ENCODE measurements at regions not wholly inside any gene's neighbourhood (a gene's known extent, or its start where the extent isn't known, plus 50 kb on each side); places are given as distances from the start of the nearest gene placed in this dataset.
"Not testable (repeated sequence)": the region's sequence is repeated elsewhere in the genome, so short reads cannot be mapped to it uniquely, and the experiment has no call there.

DNA sequence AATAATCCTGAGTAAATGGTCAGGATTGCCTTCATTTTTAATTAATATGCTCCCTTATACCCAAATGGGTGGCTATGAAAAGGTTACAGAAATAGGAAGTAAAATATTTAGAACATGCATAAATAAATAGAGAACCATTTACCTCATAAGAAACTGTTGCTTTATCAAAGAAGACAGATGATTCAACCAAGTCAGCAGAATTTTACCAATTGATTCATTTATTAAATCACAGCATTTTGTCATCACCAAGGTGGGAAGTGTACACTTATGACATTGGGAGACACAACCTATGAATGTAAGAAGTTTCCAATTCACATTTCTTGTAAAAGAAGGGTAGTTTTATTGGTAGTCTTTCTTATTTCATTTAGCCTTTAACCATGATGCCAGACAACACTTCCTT is 870.3 kb upstream of the CHORDC1 start:
- no peak for DNase-seq (ENCODE audit: low read depth, low spot score)
- in situ Hi-C loops (cut with HindIII; ENCODE audit: low pct_unique_long_range_greater_than_20kb, low sequenced_read_pairs): no loop called here

DNA sequence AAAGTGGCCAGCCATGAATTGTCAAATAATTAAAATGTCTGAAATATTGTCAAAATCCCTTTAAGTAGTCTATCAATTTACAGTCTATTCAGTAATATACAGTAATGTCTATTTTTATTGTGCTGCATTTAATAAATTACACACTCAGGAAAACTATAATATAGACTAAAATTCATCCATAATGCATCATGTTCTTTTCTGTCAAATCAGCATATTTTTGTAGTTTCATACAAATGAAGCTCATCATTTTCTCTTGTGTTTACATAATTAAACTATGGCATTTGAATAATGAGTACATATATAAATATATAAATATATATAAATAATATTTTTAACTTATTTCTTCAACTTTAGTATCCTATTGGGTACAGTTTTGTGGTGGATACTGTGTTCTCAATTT is 868.7 kb upstream of the CHORDC1 start:
- in situ Hi-C loops (cut with HindIII; ENCODE audit: low pct_unique_long_range_greater_than_20kb, low sequenced_read_pairs): no loop called here
- no peak for DNase-seq (ENCODE audit: low read depth, low spot score)

DNA sequence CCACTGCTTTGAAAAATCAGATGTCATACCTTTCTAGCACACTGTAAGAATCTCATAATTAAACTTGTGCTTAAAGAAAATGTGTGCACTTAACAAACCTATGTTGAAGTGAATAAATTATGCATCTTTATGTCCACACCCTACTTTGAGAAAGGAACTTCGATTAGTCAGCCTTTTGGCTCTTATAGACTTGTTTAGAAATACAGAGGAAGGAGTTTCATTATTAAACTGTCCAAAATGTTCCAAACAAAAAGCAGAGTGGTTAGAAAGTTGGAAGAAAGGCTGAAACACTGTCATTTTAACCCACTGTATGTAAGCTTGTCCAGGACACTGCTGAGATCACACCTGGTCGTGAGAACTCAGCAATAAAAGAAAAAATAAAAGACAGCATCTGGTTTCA is 863.2 kb upstream of the CHORDC1 start:
- DNase-seq (ENCODE audit: low read depth, low spot score): no peak
- in situ Hi-C loops (cut with HindIII; ENCODE audit: low pct_unique_long_range_greater_than_20kb, low sequenced_read_pairs): no loop called here

DNA sequence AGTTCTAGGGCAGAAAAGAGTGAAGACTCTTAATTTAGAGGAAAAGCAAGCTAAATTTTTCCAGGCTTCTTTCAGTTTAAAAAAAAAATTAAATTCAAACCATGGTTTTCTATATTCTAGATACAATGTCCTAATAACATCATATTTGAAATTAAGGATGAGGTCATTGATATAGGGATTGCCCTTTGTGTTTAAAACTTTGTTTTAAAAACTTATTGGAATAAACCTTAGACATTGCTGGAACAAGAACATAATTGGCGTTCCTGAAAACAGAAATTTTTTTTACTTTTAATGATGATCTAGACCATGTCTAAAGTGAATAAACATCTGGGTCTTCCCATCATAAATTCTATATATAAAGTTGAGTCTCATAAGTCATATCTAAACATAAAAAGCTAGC is 859.4 kb upstream of the CHORDC1 start:
- no peak for DNase-seq (ENCODE audit: low read depth, low spot score)
- in situ Hi-C loops (cut with HindIII; ENCODE audit: low pct_unique_long_range_greater_than_20kb, low sequenced_read_pairs): no loop called here

DNA sequence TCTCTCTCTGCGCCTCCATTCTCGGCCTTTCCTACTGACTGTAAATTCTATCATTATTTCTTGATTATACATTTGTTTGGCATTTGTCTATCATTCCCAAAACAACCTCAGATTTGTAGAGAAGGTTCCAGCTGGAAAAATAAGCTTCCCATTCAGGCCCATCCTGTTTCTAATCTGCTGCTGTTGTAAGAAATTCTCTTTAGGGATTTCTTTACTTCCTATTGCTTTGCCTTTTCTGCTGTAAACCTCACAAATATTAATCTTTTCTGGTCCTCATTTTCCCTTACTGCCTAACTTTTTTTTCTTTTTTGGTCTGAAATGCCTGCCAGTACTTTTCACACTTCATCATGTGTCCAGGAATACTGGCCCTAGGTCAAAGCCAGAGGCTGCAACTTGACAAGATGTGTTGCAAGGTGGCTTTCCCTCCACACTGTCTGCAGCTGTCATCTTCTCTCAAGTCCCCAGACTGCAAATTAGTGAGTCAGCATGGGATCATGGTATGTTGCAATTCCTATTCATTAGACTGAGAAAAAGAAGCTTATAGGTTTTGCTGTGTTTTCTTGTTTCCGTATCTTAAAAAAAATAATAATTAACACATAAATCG is 858.7 kb upstream of the CHORDC1 start:
- in situ Hi-C loops (cut with HindIII; ENCODE audit: low pct_unique_long_range_greater_than_20kb, low sequenced_read_pairs): no loop called here
- no peak for DNase-seq (ENCODE audit: low read depth, low spot score)

DNA sequence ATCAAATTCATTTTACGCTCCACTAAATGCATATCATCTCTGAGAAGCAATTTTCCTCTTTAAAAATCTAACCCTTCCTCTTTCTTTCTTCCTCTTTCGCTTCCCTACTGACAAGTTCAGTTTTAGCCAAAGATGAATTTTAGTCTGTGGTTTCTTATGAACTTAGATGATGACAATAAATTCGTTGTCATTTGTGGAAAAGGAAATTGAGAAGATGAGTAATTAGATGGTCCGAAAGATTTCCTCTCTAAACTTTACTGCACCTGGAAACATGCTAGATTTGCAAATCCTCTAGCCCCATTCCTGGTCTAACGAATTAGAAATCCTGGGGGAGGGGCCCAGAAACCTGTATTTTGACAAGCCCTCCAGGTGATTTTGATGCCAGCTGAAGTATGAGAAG is 855.4 kb upstream of the CHORDC1 start:
- in situ Hi-C loops (cut with HindIII; ENCODE audit: low pct_unique_long_range_greater_than_20kb, low sequenced_read_pairs): no loop called here
- no peak for DNase-seq (ENCODE audit: low read depth, low spot score)

DNA sequence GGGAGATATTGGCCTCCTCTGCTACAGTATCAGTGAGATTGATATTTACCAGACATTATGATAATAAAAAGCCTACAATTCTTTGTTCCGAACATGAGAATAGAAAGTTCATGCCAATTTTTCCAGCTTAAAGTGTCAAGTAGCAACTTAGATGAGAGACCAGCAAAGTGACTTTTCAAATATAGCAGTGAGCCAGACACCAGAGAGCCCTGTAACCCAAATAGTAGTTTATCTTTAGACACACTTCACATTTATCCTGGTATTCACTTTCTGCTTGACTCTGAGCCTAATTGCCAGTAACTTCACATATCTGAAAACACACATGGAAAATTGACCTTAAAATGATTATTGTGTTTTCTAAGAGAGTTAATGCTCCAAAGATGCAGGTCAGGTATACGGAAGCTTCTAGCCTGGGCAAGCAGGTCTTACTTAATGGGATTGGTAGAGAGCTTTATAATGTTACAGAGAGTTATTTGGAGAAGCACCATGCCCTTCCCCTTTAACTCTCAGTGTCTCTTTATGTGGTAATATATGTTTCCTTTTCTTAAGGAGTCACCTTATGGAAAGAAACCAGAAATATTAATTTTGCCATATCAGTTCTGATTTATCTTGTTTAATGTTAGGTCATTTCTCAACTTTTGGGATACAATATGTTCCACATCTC is 852.3 kb upstream of the CHORDC1 start:
- DNase-seq (ENCODE audit: low read depth, low spot score): no peak
- in situ Hi-C loops (cut with HindIII; ENCODE audit: low pct_unique_long_range_greater_than_20kb, low sequenced_read_pairs): no loop called here

DNA sequence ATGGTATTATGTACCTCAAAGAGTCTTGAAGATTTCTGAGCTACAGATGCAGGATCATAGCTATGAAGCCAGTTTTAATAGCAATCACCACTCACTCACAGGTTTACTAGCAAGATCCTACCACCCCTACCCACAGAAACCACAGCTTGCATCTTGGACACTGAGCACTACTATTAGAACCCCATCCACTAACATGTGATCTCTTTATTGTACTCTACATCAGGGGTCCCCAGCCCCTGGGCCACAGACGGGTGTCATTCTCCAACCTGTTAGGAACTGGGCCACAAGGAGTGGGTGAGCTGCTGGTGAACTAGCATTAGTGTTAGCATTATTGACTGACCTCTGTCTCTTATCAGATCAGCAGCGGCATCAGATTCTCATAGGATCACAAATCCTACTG is 844.8 kb upstream of the CHORDC1 start:
- in situ Hi-C loops (cut with HindIII; ENCODE audit: low pct_unique_long_range_greater_than_20kb, low sequenced_read_pairs): no loop called here
- no peak for DNase-seq (ENCODE audit: low read depth, low spot score)

DNA sequence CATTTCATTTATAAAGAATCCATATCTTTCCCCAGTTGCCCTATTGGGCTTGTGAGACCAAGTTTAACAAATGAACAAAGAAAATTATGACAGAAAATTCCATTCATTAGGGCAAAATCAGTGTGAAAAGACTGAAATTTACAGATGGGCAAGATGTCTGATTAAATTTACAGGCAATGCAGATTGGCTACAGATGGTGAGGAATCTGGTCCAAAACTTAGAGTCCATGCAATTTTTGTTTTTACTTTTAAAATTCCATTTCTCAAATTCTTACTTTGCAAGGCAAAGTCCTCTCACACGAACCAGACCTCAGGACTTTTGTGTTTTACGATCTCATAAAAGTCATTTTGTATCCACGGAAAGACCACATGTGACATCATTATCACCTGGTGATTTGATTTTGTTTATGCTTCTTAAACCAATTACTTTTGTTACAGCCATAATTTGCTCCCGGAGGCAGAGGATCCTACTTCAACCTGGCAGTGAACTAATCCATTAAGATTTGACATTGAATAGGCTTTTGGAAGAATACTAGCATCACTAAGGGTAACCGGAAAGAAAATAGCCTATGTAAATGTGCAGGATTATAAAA is 843.7 kb upstream of the CHORDC1 start:
- in situ Hi-C loops (cut with HindIII; ENCODE audit: low pct_unique_long_range_greater_than_20kb, low sequenced_read_pairs): no loop called here
- no peak for DNase-seq (ENCODE audit: low read depth, low spot score)

DNA sequence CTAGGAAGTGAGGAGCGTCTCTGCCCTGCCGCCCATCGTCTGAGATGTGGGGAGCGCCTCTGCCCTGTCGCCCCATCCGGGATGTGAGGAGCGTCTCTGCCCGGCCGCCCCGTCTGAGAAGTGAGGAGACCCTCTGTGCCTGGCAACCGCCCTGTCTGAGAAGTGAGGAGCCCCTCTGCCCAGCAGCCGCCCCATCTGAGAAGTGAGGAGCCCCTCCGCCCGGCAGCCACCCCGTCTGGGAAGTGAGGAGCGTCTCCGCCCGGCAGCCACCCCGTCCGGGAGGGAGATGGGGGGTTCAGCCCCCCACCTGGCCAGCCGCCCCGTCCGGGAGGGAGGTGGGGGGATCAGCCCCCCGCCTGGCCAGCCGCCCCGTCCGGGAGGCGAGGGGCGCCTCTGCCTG is 840.5 kb upstream of the CHORDC1 start:
- in situ Hi-C loops (cut with HindIII; ENCODE audit: low pct_unique_long_range_greater_than_20kb, low sequenced_read_pairs); DNase-seq (ENCODE audit: low read depth, low spot score): not testable (repeated sequence)

DNA sequence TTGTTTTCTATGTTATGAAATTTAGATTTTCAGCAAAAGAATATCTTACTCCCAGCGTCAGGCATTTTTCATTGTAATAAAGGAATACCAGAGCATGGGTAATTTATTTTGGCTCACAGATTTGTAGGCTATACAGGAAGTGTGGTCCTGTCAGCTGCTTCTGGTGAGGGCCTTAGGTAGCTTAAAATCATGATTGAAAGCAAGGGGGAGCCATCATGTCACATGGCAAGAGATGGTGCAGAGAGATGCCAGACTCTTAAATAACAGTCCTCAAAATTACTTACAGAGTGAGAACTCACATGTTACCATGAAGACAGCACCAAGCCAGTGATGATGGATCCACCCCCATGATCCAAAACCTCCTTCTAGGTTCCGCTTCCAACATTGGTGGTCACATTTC is 825.0 kb upstream of the CHORDC1 start:
- in situ Hi-C loops (cut with HindIII; ENCODE audit: low pct_unique_long_range_greater_than_20kb, low sequenced_read_pairs): no loop called here

DNA sequence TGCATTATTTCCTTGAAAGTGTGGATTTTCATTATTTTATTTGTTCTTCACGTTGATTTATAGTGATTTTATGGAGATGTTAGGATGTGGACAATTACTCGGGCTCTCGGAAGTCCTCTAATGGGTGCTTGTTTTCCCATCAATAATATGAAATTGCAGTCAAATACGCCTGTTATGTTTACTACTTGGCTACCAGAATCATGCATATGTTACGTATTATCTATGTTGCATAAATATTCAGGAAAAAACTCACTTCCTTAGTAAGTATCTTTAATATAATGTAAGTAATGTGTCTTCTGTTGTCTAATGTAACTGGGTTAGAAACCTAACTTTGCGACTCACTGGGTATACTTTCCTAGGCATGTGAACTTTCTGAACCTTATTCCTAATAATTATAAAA is 823.4 kb upstream of the CHORDC1 start:
- DNase-seq (ENCODE audit: low read depth, low spot score): no peak
- in situ Hi-C loops (cut with HindIII; ENCODE audit: low pct_unique_long_range_greater_than_20kb, low sequenced_read_pairs): no loop called here

More for the DNA sequence above, 825.0 kb upstream of the CHORDC1 start:
- DNase-seq (ENCODE audit: low read depth, low spot score): no peak

DNA sequence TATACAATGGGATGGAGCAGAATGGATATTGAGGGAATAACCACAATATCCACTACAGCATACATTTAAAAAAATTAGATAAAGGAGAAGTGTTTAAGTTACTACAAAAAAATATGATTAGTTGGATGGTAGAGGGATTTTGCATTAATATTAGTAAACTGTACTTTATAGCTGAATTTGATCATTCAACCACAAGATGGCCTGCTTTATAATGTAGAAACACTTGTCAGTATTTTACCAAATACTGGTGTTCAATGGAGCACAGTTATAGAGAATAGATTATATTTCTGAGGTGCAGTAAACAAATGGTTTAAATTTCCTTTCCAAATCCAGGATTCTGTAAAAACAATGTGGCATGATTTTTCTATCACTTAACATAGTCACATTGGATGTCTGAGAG is 818.8 kb upstream of the CHORDC1 start:
- no peak for DNase-seq (ENCODE audit: low read depth, low spot score)
- in situ Hi-C loops (cut with HindIII; ENCODE audit: low pct_unique_long_range_greater_than_20kb, low sequenced_read_pairs): no loop called here

DNA sequence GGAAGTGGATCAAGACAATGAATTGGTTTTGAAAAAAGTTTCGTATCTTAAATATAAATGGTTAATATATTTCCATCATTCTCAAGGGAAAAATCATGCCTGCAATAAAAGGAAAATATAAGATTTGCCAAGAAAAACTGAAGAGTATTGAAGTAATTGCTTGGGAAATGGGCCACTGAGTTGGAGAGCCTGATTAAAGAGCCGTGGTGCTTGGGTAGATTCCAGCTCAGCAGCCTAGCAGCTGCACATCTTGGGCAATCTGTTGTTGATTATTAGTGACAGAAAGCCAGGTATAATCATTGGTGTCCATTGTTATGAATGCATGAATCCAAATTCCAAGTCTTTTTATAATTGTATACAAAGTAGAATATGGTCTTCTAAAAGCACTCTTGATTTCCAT is 800.9 kb upstream of the CHORDC1 start:
- in situ Hi-C loops (cut with HindIII; ENCODE audit: low pct_unique_long_range_greater_than_20kb, low sequenced_read_pairs): no loop called here
- DNase-seq (ENCODE audit: low read depth, low spot score): no peak

DNA sequence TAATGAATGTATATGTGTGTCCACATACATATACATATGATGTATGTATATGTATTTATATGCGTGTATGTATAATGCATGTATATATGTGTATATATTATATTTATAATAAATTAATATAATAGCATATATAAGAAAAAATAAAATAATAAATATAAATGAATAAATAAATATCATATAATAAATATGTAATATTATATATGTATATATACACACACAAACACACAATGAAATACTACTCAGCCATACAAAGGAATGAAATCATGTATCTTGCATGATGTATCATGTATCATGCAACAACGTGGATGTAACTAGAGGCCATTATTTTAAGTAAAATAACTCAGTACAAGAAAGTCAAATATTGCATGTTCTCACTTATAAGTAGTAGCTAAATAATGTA is 788.7 kb upstream of the CHORDC1 start:
- in situ Hi-C loops (cut with HindIII; ENCODE audit: low pct_unique_long_range_greater_than_20kb, low sequenced_read_pairs): no loop called here
- DNase-seq (ENCODE audit: low read depth, low spot score): no peak

DNA sequence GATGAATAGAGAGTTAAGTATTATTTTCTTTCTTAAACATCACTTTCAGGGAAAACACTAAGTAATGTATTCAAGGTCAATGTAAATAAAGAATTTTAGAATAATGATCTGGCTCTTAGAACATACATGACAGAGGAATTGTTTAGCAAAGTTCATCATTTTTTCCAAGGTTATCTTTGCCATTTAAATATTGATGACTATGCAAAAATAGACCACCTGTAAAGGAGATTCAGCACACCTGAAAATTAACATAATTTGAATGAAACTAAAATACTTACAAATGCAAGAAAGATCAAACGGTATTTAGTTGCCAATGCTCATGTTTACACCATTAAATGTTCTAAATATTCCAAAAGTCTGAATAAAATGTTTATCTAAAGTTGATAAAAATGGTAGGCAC is 782.6 kb upstream of the CHORDC1 start:
- no peak for DNase-seq (ENCODE audit: low read depth, low spot score)
- in situ Hi-C loops (cut with HindIII; ENCODE audit: low pct_unique_long_range_greater_than_20kb, low sequenced_read_pairs): no loop called here

DNA sequence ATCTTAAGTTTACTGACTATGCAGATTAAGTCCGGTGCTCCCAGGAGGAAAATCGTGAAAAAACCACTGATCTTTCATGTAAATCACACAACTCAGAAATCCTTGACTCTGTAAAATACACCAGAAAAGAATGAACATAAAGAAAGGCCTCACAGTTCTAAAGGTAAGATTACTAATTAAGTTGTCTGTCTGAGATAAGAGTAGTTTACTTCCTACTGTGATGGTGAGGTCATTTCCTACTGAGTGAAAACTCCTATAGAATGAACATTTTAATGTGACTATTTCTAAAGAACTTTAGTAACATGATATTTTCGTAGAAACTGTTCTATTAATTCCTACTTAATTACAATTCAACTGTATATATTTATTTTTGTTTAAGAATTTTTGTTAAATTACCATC is 774.4 kb upstream of the CHORDC1 start:
- DNase-seq (ENCODE audit: low read depth, low spot score): no peak
- in situ Hi-C loops (cut with HindIII; ENCODE audit: low pct_unique_long_range_greater_than_20kb, low sequenced_read_pairs): no loop called here

DNA sequence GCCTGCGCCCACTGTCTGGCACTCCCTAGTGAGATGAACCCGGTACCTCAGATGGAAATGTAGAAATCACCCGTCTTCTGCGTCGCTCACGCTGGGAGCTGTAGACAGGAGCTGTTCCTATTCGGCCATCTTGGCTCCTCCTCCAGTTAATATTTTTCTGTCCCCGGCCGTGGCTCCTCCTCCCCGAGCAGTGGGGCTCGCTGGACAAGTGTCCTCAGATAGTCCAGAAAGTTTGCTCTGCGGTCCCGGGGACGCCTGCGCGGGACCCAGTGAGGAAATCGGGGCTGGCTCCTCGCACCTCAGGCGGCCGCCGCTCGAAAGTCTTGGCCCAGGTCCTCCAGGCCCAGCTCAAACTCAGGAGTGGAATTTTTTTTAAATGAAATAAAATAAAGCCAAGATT is 749.3 kb upstream of the CHORDC1 start:
- in situ Hi-C loops (cut with HindIII; ENCODE audit: low pct_unique_long_range_greater_than_20kb, low sequenced_read_pairs); DNase-seq (ENCODE audit: low read depth, low spot score): not testable (repeated sequence)

DNA sequence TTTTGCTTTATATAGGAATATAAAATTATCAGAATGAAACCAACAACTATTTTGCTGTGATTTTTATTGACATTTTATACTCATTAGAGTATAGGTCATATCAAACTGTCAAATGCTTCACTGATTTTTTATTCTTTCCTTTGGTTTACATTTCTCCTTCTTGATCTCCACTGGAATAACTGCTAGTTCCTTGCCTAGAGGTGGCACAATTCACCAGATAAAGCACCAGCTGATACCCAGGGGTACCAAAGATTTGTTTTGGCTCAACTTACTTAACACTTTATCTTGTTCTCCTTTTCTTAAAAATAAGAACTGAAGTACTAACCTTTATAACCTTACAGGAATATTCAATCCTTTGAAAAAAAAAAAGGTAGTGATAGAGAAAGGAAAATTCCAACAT is 725.1 kb upstream of the CHORDC1 start:
- in situ Hi-C loops (cut with HindIII; ENCODE audit: low pct_unique_long_range_greater_than_20kb, low sequenced_read_pairs): no loop called here
- no peak for DNase-seq (ENCODE audit: low read depth, low spot score)
